ENCODE measurements at regions not wholly inside any gene's neighbourhood (a gene's known extent, or its start where the extent isn't known, plus 50 kb on each side); places are given as distances from the start of the nearest gene placed in this dataset.

DNA sequence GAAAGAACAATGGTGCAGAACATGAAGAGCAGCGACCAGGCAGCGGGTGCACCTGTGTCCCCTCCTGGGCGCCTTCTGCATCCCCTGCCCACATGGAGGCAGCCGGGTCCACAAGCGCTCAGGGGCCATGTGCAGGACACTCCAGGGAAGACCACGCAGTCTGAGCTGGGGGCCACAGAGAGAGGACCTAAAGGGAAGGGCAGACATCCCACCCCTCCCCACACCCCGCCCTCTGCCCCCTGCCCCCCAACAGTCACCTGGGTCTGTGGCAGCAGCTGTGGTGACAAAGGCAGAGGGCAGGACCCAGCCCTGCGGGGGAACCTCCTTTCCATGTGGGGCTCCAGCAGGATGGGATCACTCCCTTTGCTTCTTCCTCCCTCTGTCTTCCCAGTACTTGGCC is 805.7 kb downstream of the CDH9 start:
- H3K79me2 ChIP-seq (ENCODE audit: insufficient read depth, low read length): no peaks in the 10 kb centered on the region
- H3K4me1 ChIP-seq (ENCODE audit: insufficient read depth, low read length): no peaks in the 10 kb centered on the region
- intact Hi-C loops (cut with micrococcal nuclease; ENCODE audit: unreplicated experiment) (no loop called here), in situ Hi-C loops (cut with HindIII; ENCODE audit: extremely low pct_ligation_motif_present, low pct_unique_long_range_greater_than_20kb) (no loop called here)
- H2AFZ ChIP-seq (ENCODE audit: low read length): no peak overlapping the region
- BruUV-seq (replicated peaks): no TSS peak
- H3K27me3 ChIP-seq (ENCODE audit: control insufficient read depth in 1 of 2, insufficient read depth in 2 of 2, low read length in 2 of 2): no peaks in the 10 kb centered on the region
- no peak for DNase-seq (ENCODE audit: low spot score)
- TF ChIP-seq TCF7L2 (IDR thresholded peaks at IDR 0.05; ENCODE audit: low read depth, low read length): no peak
- TF ChIP-seq GATAD1 (CRISPR knock-in tag; IDR thresholded peaks at IDR 0.05): no peak
- no peak for TF ChIP-seq SAFB2 (CRISPR knock-in tag; IDR thresholded peaks at IDR 0.05; ENCODE audit: borderline replicate concordance, low read depth)
- TF ChIP-seq CCAR2 (optimal IDR thresholded peaks at IDR 0.05; ENCODE audit: low read depth, low read length): no peak
- TF ChIP-seq, protein P1, sequence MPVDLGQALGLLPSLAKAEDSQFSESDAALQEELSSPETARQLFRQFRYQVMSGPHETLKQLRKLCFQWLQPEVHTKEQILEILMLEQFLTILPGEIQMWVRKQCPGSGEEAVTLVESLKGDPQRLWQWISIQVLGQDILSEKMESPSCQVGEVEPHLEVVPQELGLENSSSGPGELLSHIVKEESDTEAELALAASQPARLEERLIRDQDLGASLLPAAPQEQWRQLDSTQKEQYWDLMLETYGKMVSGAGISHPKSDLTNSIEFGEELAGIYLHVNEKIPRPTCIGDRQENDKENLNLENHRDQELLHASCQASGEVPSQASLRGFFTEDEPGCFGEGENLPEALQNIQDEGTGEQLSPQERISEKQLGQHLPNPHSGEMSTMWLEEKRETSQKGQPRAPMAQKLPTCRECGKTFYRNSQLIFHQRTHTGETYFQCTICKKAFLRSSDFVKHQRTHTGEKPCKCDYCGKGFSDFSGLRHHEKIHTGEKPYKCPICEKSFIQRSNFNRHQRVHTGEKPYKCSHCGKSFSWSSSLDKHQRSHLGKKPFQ (CRISPR knock-in tag; IDR thresholded peaks at IDR 0.05; ENCODE audit: insufficient replicate concordance): no peak
- no peak for TF ChIP-seq YEATS2 (CRISPR knock-in tag; IDR thresholded peaks at IDR 0.05; ENCODE audit: borderline replicate concordance)
- TF ChIP-seq NONO (IDR thresholded peaks at IDR 0.05): no peak
- TF ChIP-seq NONO (CRISPR knock-in tag; conservative IDR thresholded peaks at IDR 0.05): no peak
- no peak for TF ChIP-seq MXD1 (CRISPR knock-in tag; IDR thresholded peaks at IDR 0.05)
- no peak for TF ChIP-seq MIER2 (CRISPR knock-in tag; IDR thresholded peaks at IDR 0.05)
- TF ChIP-seq ZNF891 (CRISPR knock-in tag; IDR thresholded peaks at IDR 0.05): no peak
- ChIA-PET CTCF (ENCODE audit: low intra/inter-chr PET ratio, low total read pairs) (no interaction called here), POLR2A (no interaction called here)
- H3K9ac ChIP-seq (ENCODE audit: insufficient read depth, low read depth, low read length): no peak overlapping the region
- no peaks in the 10 kb centered on the region for H3K36me3 ChIP-seq (replicated peaks in 1 of 2; ENCODE audit: control insufficient read depth in 1 of 2, insufficient read depth in 2 of 2, low read length in 2 of 2)
- ATAC-seq: no peak
- no peak for FAIRE-seq
- H3K27ac ChIP-seq (ENCODE audit: extremely low read length, insufficient read depth, low read length): no peak overlapping the region
- no peaks in the 10 kb centered on the region for H4K20me1 ChIP-seq (ENCODE audit: insufficient read depth, low read length)
- H3K9me3 ChIP-seq (ENCODE audit: low read length): peaks cover 7% of the 10 kb centered on the region; the same call in 1 of the 2 replicates
- no peak overlapping the region for H3K4me3 ChIP-seq (replicated peaks in 1 of 3; ENCODE audit: insufficient read depth in 1 of 3, low read depth in 2 of 3, low read length in 3 of 3)
- no peak overlapping the region for H3K4me2 ChIP-seq (ENCODE audit: low read depth, low read length)
- 0% methylated on average over 3 of the region's 8 CpGs for WGBS (ENCODE audit: low lambda C conversion rate)
